Fibroblast of lung (primary cell): ENCODE measurements at regions not wholly inside any gene's neighbourhood (a gene's known extent, or its start where the extent isn't known, plus 50 kb on each side); places are given as distances from the start of the nearest gene placed in this dataset.
"Not testable (repeated sequence)": the region's sequence is repeated elsewhere in the genome, so short reads cannot be mapped to it uniquely, and the experiment has no call there.

ENCODE experiments used
- EZH2 ChIP-seq: IDR thresholded peaks from 2 replicates; pipeline ENCODE4 v1.5.1; 2012; ENCODE audit warnings: low read length, control low read depth, mild to moderate bottlenecking; ENCODE audit errors: missing control alignments
- TF ChIP-seq, protein P1 (sequence below), 2 donors: IDR thresholded peaks in 1 of 2; conservative IDR thresholded peaks in 1 of 2; 1 replicate in 1 of 2; 2 replicates in 1 of 2; pipeline ENCODE4 v1.5.1; 2011 to 2012; ENCODE audit warnings: low read length in 2 of 2, control low read depth in 1 of 2, inconsistent platforms in 1 of 2, low read depth in 1 of 2, mild to moderate bottlenecking in 1 of 2

DNA sequence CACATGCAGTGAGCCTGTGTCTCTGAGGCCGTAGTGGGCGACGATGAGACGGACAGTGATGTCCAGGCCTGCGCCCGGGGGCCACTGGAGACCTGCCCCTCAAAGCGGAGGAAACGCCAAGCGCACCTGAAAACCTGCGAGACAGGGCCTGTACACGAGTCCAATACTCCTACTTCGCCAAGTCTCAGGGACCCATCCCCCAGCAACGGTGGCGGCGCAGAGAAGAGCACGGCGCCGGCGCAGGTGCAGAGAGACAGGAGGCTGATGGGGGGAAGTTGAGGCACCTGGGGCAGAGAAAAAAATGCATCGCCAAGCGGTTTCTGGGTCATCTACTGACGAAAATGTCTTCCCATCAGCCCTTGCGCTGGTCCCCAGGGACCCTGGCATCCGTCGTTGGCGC, 751.8 kb downstream of the SPATA31A1 start:
- not testable (repeated sequence) for TF ChIP-seq EZH2
- TF ChIP-seq, protein P1, sequence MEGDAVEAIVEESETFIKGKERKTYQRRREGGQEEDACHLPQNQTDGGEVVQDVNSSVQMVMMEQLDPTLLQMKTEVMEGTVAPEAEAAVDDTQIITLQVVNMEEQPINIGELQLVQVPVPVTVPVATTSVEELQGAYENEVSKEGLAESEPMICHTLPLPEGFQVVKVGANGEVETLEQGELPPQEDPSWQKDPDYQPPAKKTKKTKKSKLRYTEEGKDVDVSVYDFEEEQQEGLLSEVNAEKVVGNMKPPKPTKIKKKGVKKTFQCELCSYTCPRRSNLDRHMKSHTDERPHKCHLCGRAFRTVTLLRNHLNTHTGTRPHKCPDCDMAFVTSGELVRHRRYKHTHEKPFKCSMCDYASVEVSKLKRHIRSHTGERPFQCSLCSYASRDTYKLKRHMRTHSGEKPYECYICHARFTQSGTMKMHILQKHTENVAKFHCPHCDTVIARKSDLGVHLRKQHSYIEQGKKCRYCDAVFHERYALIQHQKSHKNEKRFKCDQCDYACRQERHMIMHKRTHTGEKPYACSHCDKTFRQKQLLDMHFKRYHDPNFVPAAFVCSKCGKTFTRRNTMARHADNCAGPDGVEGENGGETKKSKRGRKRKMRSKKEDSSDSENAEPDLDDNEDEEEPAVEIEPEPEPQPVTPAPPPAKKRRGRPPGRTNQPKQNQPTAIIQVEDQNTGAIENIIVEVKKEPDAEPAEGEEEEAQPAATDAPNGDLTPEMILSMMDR (conservative IDR thresholded peaks at IDR 0.05 in 1 of 2, IDR thresholded peaks at IDR 0.05 in 1 of 2; ENCODE audit: low read depth in 1 of 2, low read length in 2 of 2) = not testable (repeated sequence)
